Right lobe of liver (tissue), 4 donors: ENCODE measurements at regions not wholly inside any gene's neighbourhood (a gene's known extent, or its start where the extent isn't known, plus 50 kb on each side); places are given as distances from the start of the nearest gene placed in this dataset.

Experiments
- POLR2A ChIP-seq: fragments of 450-650 bp; IDR thresholded peaks from one replicate; pipeline ENCODE4 v1.6.1; 2017; ENCODE audit warnings: antibody characterized with exemption, mild to moderate bottlenecking
- TF ChIP-seq, protein P1 (sequence below), 4 donors: fragments of 200-600 bp in 3 of 4; fragments of 450-650 bp in 1 of 4; IDR thresholded peaks; one replicate each; pipeline versions ENCODE4 v1.5.1 to v1.8.0; 2016 to 2022; ENCODE audit warnings: antibody characterized with exemption in 4 of 4, mild to moderate bottlenecking in 2 of 4
- donor health status: DM: no; HTN: no; CAD: no.
- donor health status: DM: no; HTN: no; CAD: no.
- donor health status: DM: no; HTN: yes; CAD: no.

DNA sequence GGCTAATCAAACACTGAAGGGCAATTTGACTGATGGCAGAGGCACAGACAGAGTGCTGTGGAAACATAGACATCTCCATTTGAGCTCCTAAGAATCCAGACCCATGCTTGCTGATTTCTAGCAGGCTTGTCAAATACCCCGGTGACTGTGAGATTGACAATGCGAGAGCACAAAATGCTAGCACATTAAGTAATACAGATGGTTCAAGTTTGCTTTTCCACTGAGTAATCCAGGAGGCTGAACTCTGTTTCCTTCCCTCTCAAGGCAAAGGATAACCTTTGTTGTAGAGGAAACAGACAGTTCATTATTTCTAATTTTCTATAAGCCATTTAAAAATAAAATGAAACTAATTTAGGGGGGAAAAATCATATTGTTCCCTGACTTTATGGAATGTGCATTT, 256.5 kb upstream of the CRY1 start:
- TF ChIP-seq, protein P1, sequence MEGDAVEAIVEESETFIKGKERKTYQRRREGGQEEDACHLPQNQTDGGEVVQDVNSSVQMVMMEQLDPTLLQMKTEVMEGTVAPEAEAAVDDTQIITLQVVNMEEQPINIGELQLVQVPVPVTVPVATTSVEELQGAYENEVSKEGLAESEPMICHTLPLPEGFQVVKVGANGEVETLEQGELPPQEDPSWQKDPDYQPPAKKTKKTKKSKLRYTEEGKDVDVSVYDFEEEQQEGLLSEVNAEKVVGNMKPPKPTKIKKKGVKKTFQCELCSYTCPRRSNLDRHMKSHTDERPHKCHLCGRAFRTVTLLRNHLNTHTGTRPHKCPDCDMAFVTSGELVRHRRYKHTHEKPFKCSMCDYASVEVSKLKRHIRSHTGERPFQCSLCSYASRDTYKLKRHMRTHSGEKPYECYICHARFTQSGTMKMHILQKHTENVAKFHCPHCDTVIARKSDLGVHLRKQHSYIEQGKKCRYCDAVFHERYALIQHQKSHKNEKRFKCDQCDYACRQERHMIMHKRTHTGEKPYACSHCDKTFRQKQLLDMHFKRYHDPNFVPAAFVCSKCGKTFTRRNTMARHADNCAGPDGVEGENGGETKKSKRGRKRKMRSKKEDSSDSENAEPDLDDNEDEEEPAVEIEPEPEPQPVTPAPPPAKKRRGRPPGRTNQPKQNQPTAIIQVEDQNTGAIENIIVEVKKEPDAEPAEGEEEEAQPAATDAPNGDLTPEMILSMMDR (IDR thresholded peaks at IDR 0.05): no peak
- no peak for TF ChIP-seq POLR2A
